GM23248 (cell line): ENCODE measurements at regions not wholly inside any gene's neighbourhood (a gene's known extent, or its start where the extent isn't known, plus 50 kb on each side); places are given as distances from the start of the nearest gene placed in this dataset.

ENCODE experiments used
- DNase-seq: peaks from one replicate; pipeline ENCODE4 v3.0.0-alpha.2; 2015
- H2AFZ ChIP-seq: fragments of 200-600 bp; sonication (generic); 2 replicates; pipeline ENCODE4 v1.6.1; 2016; ENCODE audit warnings: antibody characterized with exemption
- H3F3A ChIP-seq: fragments of 200-600 bp; sonication (generic); 2 replicates; pipeline ENCODE4 v1.6.1; 2016; ENCODE audit warnings: mild to moderate bottlenecking, antibody characterized with exemption, mixed run types; ENCODE audit not compliant: insufficient read depth
- H3K27ac ChIP-seq: fragments of 200-600 bp; sonication (generic); 2 replicates; pipeline ENCODE4 v1.5.1; 2016; ENCODE audit warnings: mild to moderate bottlenecking
- H3K27me3 ChIP-seq: fragments of 200-600 bp; sonication (generic); replicated peaks from 2 replicates; pipeline ENCODE4 v1.6.1; 2016; ENCODE audit warnings: mild to moderate bottlenecking; ENCODE audit not compliant: insufficient read depth
- H3K36me3 ChIP-seq: fragments of 200-600 bp; sonication (generic); 2 replicates; pipeline ENCODE4 v1.6.1; 2016; ENCODE audit warnings: low read depth, mild to moderate bottlenecking
- H3K4me1 ChIP-seq: fragments of 200-600 bp; sonication (generic); 2 replicates; pipeline ENCODE4 v1.6.1; 2016; ENCODE audit warnings: mild to moderate bottlenecking; ENCODE audit not compliant: insufficient read depth
- H3K4me2 ChIP-seq: fragments of 200-600 bp; sonication (generic); one replicate; pipeline ENCODE4 v1.6.1; 2016; ENCODE audit warnings: mild to moderate bottlenecking; ENCODE audit not compliant: unreplicated experiment
- H3K4me3 ChIP-seq: fragments of 200-600 bp; sonication (generic); 2 replicates; pipeline ENCODE4 v1.5.1; 2016; ENCODE audit warnings: mild to moderate bottlenecking
- H3K79me2 ChIP-seq: fragments of 200-600 bp; sonication (generic); 2 replicates; pipeline ENCODE4 v1.6.1; 2016; ENCODE audit warnings: mild to moderate bottlenecking; ENCODE audit not compliant: insufficient read depth
- H3K9ac ChIP-seq: fragments of 200-600 bp; sonication (generic); 2 replicates; pipeline ENCODE4 v1.6.1; 2016; ENCODE audit warnings: mild to moderate bottlenecking
- H3K9me2 ChIP-seq: fragments of 200-600 bp; sonication (generic); 2 replicates; pipeline ENCODE4 v1.6.1; 2016; ENCODE audit warnings: mixed run types, mild to moderate bottlenecking, moderate library complexity; ENCODE audit not compliant: insufficient read depth
- H3K9me3 ChIP-seq: fragments of 200-600 bp; sonication (generic); one replicate; pipeline ENCODE4 v1.6.1; 2017; ENCODE audit warnings: low read depth
- H4K20me1 ChIP-seq: fragments of 200-600 bp; sonication (generic); 2 replicates; pipeline ENCODE4 v1.6.0; 2016; ENCODE audit not compliant: insufficient read depth
- EZH2 ChIP-seq: fragments of 200-600 bp; sonication (generic); IDR thresholded peaks from 2 replicates; pipeline ENCODE4 v1.6.1; 2018; ENCODE audit warnings: antibody characterized with exemption, mild to moderate bottlenecking; ENCODE audit not compliant: insufficient read depth, poor library complexity, severe bottlenecking
- EZH2phosphoT487 ChIP-seq: fragments of 200-600 bp; sonication (generic); IDR thresholded peaks from 2 replicates; pipeline ENCODE4 v1.6.1; 2018; ENCODE audit warnings: antibody characterized with exemption, moderate library complexity, mild to moderate bottlenecking, low read depth; ENCODE audit not compliant: insufficient read depth
- WGBS, 2 experiments: methylation state at CpG; one replicate each; pipeline ENCODE4 v1.1.6; 2015 to 2017; ENCODE audit warnings: low lambda C conversion rate in 2 of 2, low coverage in 1 of 2; ENCODE audit errors: missing lambda C conversion rate in 2 of 2; 5-methylcytosine and 5-hydroxymethylcytosine counted together
- in situ Hi-C: fragments of 300-500 bp; cut with MboI; formaldehyde crosslinking; loops from 2 replicates; pipeline ENCODE4 v1.15.0; 2020

DNA sequence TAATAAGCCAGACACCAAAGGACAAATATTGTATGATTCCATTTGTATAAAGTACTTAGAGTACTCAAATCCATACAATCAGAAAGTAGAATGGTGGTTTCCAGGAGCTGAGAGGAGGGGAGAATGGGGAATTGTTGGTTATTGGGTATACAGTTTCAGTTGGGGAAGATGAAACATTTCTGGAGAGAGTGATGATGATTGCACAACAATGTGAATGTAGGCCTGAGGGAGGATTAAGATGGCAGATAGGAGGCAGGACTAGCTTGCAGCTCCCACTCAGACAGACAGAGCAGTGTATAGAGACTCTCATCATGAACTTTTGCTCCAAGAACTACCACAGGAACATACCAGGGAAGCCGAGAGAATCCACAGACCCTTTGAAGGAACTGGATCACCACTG, 75.7 kb upstream of the PAK3 start:
- Histone ChIP-seq H2AFZ (no peak overlapping the region), H3K4me2 (no peak overlapping the region), H3K27me3 (no peaks in the 10 kb centered on the region), H3K9ac (no peak overlapping the region), H3K4me1 (no peaks in the 10 kb centered on the region), H3K79me2 (no peaks in the 10 kb centered on the region), H4K20me1 (no peaks in the 10 kb centered on the region), H3K4me3 (no peak overlapping the region), H3F3A (no peaks in the 10 kb centered on the region), H3K36me3 (no peaks in the 10 kb centered on the region), H3K9me3 (no peaks in the 10 kb centered on the region), H3K9me2 (no peaks in the 10 kb centered on the region), H3K27ac (no peak overlapping the region)
- in situ Hi-C loops, result no loop called here
- no peak for DNase-seq
- WGBS, 2 experiments, result 29% methylated on average over 1 of the region's 1 CpG; no CpG with 5 or more reads in 1 of the 2 experiments
- TF ChIP-seq EZH2 (no peak), EZH2phosphoT487 (no peak)

DNA sequence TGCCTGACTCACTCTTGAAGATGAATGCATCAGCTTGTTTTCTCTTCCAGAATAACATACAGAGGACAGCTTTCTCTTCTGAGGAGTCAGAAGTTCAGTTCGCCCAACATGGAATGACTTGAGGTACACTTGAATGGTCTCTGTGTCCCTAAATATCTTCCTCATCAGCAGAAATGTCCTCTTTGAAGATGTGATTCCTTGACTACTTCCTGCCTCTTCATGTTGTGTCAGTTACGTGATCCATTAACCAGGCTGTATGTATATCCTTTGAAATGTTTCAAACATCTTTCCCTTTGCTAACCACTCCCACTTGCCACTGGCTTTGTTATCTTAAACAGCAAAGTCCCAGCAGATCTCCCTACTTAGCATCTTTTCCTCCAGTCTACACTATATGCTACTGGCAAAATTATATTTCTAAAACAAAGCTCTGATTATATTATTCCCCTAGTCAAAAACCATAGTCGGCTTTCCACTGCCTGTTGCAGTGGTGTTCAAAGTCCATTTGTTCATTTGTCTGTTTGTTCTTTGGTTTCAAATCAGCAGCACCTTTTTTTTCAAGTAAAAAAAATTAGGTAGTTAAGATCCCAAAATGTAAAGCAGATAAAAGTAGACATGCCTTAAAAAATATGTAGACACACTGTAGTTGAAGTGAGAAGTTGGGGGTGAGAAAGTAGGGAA, 82.1 kb upstream of the PAK3 start:
- H3K79me2 ChIP-seq, result no peaks in the 10 kb centered on the region
- in situ Hi-C loops, result no loop called here
- no peaks in the 10 kb centered on the region for H3K9me2 ChIP-seq
- 46 to 59% methylated on average over 3 of the region's 3 CpGs for WGBS, 2 experiments
- H3K36me3 ChIP-seq, result no peaks in the 10 kb centered on the region
- no peaks in the 10 kb centered on the region for H4K20me1 ChIP-seq
- no peak overlapping the region for H3K9ac ChIP-seq
- no peak overlapping the region for H3K4me2 ChIP-seq
- no peak overlapping the region for H2AFZ ChIP-seq
- H3K27me3 ChIP-seq, result no peaks in the 10 kb centered on the region
- H3K9me3 ChIP-seq, result no peaks in the 10 kb centered on the region
- no peak overlapping the region for H3K27ac ChIP-seq
- H3K4me3 ChIP-seq, result no peak overlapping the region
- TF ChIP-seq EZH2phosphoT487 (no peak), EZH2 (no peak)
- no peak for DNase-seq
- H3K4me1 ChIP-seq, result no peaks in the 10 kb centered on the region
- H3F3A ChIP-seq, result no peaks in the 10 kb centered on the region

GRCh38 chrX:111010111-111010510, 85.9 kb upstream of the PAK3 start:
- DNase-seq, result no peak
- no peaks in the 10 kb centered on the region for H3F3A ChIP-seq
- in situ Hi-C loops, result no loop called here
- no peaks in the 10 kb centered on the region for H4K20me1 ChIP-seq
- H3K79me2 ChIP-seq, result no peaks in the 10 kb centered on the region
- no peaks in the 10 kb centered on the region for H3K9me3 ChIP-seq
- no peak overlapping the region for H3K4me3 ChIP-seq
- no peak overlapping the region for H3K27ac ChIP-seq
- H3K4me1 ChIP-seq, result no peaks in the 10 kb centered on the region
- H3K27me3 ChIP-seq, result no peaks in the 10 kb centered on the region
- H3K9me2 ChIP-seq, result no peaks in the 10 kb centered on the region
- no peak overlapping the region for H3K9ac ChIP-seq
- H2AFZ ChIP-seq, result no peak overlapping the region
- 14 to 21% methylated on average over 3 of the region's 3 CpGs for WGBS, 2 experiments
- no peak overlapping the region for H3K4me2 ChIP-seq
- TF ChIP-seq EZH2phosphoT487, result no peak
- no peaks in the 10 kb centered on the region for H3K36me3 ChIP-seq

DNA sequence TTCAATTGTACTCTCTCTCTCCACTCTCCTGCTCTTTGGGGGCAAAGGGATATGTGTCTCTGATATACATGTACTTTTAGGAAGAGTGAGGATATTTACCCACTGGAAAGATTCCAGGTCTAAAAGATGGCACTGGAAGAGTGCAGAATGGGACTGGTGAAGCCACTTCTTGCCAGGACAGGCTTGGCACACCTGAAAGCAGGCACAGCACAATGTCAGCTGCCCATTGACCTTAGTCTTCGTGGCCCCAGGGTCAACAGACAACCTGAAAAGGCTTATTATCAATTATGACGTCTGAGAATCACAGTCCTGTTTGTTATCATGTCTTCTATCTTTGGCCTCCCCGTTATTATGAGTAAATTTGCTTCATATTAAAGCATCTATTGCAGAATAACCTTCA, 86.7 kb upstream of the PAK3 start:
- 12 to 15% methylated on average over 3 of the region's 3 CpGs for whole genome bisulfite sequencing, 2 experiments

DNA sequence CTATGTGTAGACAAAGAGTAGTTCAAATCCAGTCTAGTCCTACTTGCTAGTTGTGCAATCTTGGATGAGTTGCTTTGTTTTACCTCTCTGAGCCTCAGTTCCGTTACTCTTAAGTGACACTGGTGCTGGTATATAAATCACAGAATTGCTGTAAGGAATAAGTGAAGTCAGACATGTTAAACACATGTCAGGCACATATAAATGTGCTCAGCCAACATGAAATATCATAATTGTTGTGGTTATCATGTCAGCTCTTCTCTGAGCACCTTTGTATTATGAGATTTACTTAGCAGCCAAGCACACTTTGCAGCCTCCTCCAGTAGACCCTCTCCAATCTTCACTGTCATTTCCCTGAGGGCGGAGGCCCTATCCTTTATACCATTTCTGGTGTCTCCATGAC, 87.9 kb upstream of the PAK3 start:
- Histone ChIP-seq H3K4me2 (no peak overlapping the region), H2AFZ (no peak overlapping the region), H3K27me3 (no peaks in the 10 kb centered on the region), H3K36me3 (no peaks in the 10 kb centered on the region), H3K4me3 (no peak overlapping the region), H4K20me1 (no peaks in the 10 kb centered on the region), H3K4me1 (no peaks in the 10 kb centered on the region), H3K79me2 (no peaks in the 10 kb centered on the region), H3K27ac (no peak overlapping the region), H3K9ac (no peak overlapping the region), H3F3A (no peaks in the 10 kb centered on the region), H3K9me2 (no peaks in the 10 kb centered on the region), H3K9me3 (no peaks in the 10 kb centered on the region)
- TF ChIP-seq EZH2 (no peak), EZH2phosphoT487 (no peak)
- DNase-seq, result no peak
- 17 to 41% methylated on average over 2 of the region's 2 CpGs for WGBS, 2 experiments
- in situ Hi-C loops, result no loop called here

More for the DNA sequence above, 86.7 kb upstream of the PAK3 start:
- no peaks in the 10 kb centered on the region for H3K9me3 ChIP-seq
- no peak overlapping the region for H3K27ac ChIP-seq
- H3K27me3 ChIP-seq, result no peaks in the 10 kb centered on the region
- in situ Hi-C loops, result no loop called here
- no peaks in the 10 kb centered on the region for H3K79me2 ChIP-seq
- no peak for TF ChIP-seq EZH2
- H3K36me3 ChIP-seq, result no peaks in the 10 kb centered on the region
- no peak overlapping the region for H2AFZ ChIP-seq
- no peaks in the 10 kb centered on the region for H3K4me1 ChIP-seq
- no peak overlapping the region for H3K4me3 ChIP-seq
- no peaks in the 10 kb centered on the region for H4K20me1 ChIP-seq
- no peak overlapping the region for H3K4me2 ChIP-seq
- no peak overlapping the region for H3K9ac ChIP-seq
- no peaks in the 10 kb centered on the region for H3F3A ChIP-seq
- H3K9me2 ChIP-seq, result no peaks in the 10 kb centered on the region
- DNase-seq, result no peak
